SH-SY5Y (cell line): ENCODE measurements at regions not wholly inside any gene's neighbourhood (a gene's known extent, or its start where the extent isn't known, plus 50 kb on each side); places are given as distances from the start of the nearest gene placed in this dataset.

Experiments
- GATA2 ChIP-seq: IDR thresholded peaks from 2 replicates; pipeline ENCODE4 v1.6.1; 2011; ENCODE audit warnings: mild to moderate bottlenecking, low read depth, low read length
- GATA3 ChIP-seq: IDR thresholded peaks from 2 replicates; pipeline ENCODE4 v1.6.1; 2011; ENCODE audit warnings: low read depth, mild to moderate bottlenecking, low read length, moderate library complexity

DNA sequence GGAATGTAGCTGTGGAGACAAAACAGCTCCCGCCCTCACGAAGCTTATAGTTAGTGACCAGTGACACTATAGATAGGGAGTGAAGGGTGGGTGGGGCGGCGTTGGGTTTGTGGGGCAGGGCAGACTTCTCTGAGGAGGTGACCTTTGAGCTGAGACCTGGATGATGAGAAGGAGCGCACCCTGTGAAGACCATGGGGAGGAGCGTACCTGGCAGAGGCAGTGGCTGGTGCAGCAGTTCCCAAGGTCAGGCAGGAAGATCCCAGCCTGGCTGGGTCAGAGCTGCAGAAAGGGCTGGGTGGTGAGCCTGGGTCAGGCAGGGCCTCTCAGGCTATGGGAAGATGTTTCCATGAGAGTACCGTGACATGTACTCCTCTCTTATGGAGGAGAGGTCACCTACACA, 135.0 kb upstream of the RCN1 start:
- TF ChIP-seq GATA2 (no peak), GATA3 (no peak)
